ENCODE measurements at regions not wholly inside any gene's neighbourhood (a gene's known extent, or its start where the extent isn't known, plus 50 kb on each side); places are given as distances from the start of the nearest gene placed in this dataset.

DNA sequence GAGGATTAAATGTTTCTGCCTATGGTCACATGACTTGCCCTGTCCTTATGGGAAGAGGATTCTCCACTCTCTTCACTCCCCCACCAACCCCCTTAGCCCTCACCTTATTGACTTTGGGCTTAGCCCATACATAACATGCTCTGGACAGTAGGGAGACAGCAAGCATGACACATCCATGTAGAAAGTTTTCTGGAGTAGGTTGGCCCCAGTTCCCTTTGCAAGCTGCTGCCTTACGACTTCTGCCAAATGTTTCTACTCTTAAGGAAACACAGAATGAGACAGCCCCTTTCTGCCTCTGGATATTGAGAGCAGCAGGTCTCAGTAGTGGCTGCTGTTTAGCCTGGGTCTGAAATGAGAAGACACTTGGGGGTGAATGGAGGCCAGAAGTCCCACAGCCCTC lies 282.2 kb downstream of the MAP2K6 start:
- TF ChIP-seq, protein P1, sequence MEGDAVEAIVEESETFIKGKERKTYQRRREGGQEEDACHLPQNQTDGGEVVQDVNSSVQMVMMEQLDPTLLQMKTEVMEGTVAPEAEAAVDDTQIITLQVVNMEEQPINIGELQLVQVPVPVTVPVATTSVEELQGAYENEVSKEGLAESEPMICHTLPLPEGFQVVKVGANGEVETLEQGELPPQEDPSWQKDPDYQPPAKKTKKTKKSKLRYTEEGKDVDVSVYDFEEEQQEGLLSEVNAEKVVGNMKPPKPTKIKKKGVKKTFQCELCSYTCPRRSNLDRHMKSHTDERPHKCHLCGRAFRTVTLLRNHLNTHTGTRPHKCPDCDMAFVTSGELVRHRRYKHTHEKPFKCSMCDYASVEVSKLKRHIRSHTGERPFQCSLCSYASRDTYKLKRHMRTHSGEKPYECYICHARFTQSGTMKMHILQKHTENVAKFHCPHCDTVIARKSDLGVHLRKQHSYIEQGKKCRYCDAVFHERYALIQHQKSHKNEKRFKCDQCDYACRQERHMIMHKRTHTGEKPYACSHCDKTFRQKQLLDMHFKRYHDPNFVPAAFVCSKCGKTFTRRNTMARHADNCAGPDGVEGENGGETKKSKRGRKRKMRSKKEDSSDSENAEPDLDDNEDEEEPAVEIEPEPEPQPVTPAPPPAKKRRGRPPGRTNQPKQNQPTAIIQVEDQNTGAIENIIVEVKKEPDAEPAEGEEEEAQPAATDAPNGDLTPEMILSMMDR (IDR thresholded peaks at IDR 0.05): no peak
- no peak for TF ChIP-seq POLR2A (IDR thresholded peaks at IDR 0.05)
